ENCODE measurements at regions not wholly inside any gene's neighbourhood (a gene's known extent, or its start where the extent isn't known, plus 50 kb on each side); places are given as distances from the start of the nearest gene placed in this dataset.
"Not testable (repeated sequence)": the region's sequence is repeated elsewhere in the genome, so short reads cannot be mapped to it uniquely, and the experiment has no call there.

GRCh38 chr5:20942603-20943002 is 954.6 kb upstream of the CDH18 start:
- ATAC-seq (ENCODE audit: insufficient read depth, low read depth); H3K4me3 ChIP-seq (ENCODE audit: low read depth in 1 of 2, low read length in 2 of 2); H4K20me1 ChIP-seq (ENCODE audit: insufficient read depth, low read length); H3K79me2 ChIP-seq (ENCODE audit: insufficient read depth, low read length); H3K4me1 ChIP-seq (ENCODE audit: insufficient read depth, low read length); H3K9ac ChIP-seq (ENCODE audit: low read depth, low read length); H3K36me3 ChIP-seq (ENCODE audit: insufficient read depth, low read length); H2AFZ ChIP-seq (ENCODE audit: low read depth, low read length); H3K27me3 ChIP-seq (ENCODE audit: insufficient read depth, low read length, poor library complexity); H3K27ac ChIP-seq (ENCODE audit: low read length); H3K4me2 ChIP-seq (ENCODE audit: insufficient read depth, low read length); H3K9me3 ChIP-seq (ENCODE audit: insufficient read depth, low read length, severe bottlenecking); DNase-seq: not testable (repeated sequence)

GRCh38 chr5:20940786-20941185 is 952.8 kb upstream of the CDH18 start:
- H2AFZ ChIP-seq (ENCODE audit: low read depth, low read length); H3K79me2 ChIP-seq (ENCODE audit: insufficient read depth, low read length); H3K36me3 ChIP-seq (ENCODE audit: insufficient read depth, low read length); H3K9me3 ChIP-seq (ENCODE audit: insufficient read depth, low read length, severe bottlenecking); H3K4me2 ChIP-seq (ENCODE audit: insufficient read depth, low read length); H3K27me3 ChIP-seq (ENCODE audit: insufficient read depth, low read length, poor library complexity); H3K9ac ChIP-seq (ENCODE audit: low read depth, low read length); H3K4me3 ChIP-seq (ENCODE audit: low read depth in 1 of 2, low read length in 2 of 2); H3K27ac ChIP-seq (ENCODE audit: low read length); H3K4me1 ChIP-seq (ENCODE audit: insufficient read depth, low read length); DNase-seq; ATAC-seq (ENCODE audit: insufficient read depth, low read depth); H4K20me1 ChIP-seq (ENCODE audit: insufficient read depth, low read length): not testable (repeated sequence)

- H4K20me1 ChIP-seq (ENCODE audit: insufficient read depth, low read length); H3K4me3 ChIP-seq (ENCODE audit: low read depth in 1 of 2, low read length in 2 of 2); H2AFZ ChIP-seq (ENCODE audit: low read depth, low read length); H3K27ac ChIP-seq (ENCODE audit: low read length); H3K4me2 ChIP-seq (ENCODE audit: insufficient read depth, low read length); H3K79me2 ChIP-seq (ENCODE audit: insufficient read depth, low read length); H3K36me3 ChIP-seq (ENCODE audit: insufficient read depth, low read length); H3K9me3 ChIP-seq (ENCODE audit: insufficient read depth, low read length, severe bottlenecking); H3K9ac ChIP-seq (ENCODE audit: low read depth, low read length); H3K27me3 ChIP-seq (ENCODE audit: insufficient read depth, low read length, poor library complexity); DNase-seq; H3K4me1 ChIP-seq (ENCODE audit: insufficient read depth, low read length); ATAC-seq (ENCODE audit: insufficient read depth, low read depth): not testable (repeated sequence)
These were observed 902.9 kb upstream of the CDH18 start for GRCh38 chr5:20890936-20891335.

GRCh38 chr5:20875726-20876125 is 887.7 kb upstream of the CDH18 start:
- DNase-seq; H3K9me3 ChIP-seq (ENCODE audit: insufficient read depth, low read length, severe bottlenecking); H2AFZ ChIP-seq (ENCODE audit: low read depth, low read length); H3K79me2 ChIP-seq (ENCODE audit: insufficient read depth, low read length); H3K4me1 ChIP-seq (ENCODE audit: insufficient read depth, low read length); H3K27ac ChIP-seq (ENCODE audit: low read length); H3K9ac ChIP-seq (ENCODE audit: low read depth, low read length); H4K20me1 ChIP-seq (ENCODE audit: insufficient read depth, low read length); H3K36me3 ChIP-seq (ENCODE audit: insufficient read depth, low read length); ATAC-seq (ENCODE audit: insufficient read depth, low read depth); H3K27me3 ChIP-seq (ENCODE audit: insufficient read depth, low read length, poor library complexity); H3K4me3 ChIP-seq (ENCODE audit: low read depth in 1 of 2, low read length in 2 of 2); H3K4me2 ChIP-seq (ENCODE audit: insufficient read depth, low read length): not testable (repeated sequence)

GRCh38 chr5:20865892-20866291 is 877.9 kb upstream of the CDH18 start:
- not testable (repeated sequence) for H3K27me3 ChIP-seq (ENCODE audit: insufficient read depth, low read length, poor library complexity)

GRCh38 chr5:20833081-20833627 is 845.2 kb upstream of the CDH18 start:
- no peaks in the 10 kb centered on the region for H4K20me1 ChIP-seq (ENCODE audit: insufficient read depth, low read length)
- no peak overlapping the region for H3K4me3 ChIP-seq (ENCODE audit: low read depth in 1 of 2, low read length in 2 of 2)
- H3K27me3 ChIP-seq (ENCODE audit: insufficient read depth, low read length, poor library complexity): no peaks in the 10 kb centered on the region
- H3K27ac ChIP-seq (ENCODE audit: low read length): no peak overlapping the region
- H3K79me2 ChIP-seq (ENCODE audit: insufficient read depth, low read length): no peaks in the 10 kb centered on the region
- H3K9ac ChIP-seq (ENCODE audit: low read depth, low read length): no peak overlapping the region
- H3K4me2 ChIP-seq (ENCODE audit: insufficient read depth, low read length): no peak overlapping the region
- DNase-seq (no peak), ATAC-seq (ENCODE audit: insufficient read depth, low read depth) (no peak)
- H3K36me3 ChIP-seq (ENCODE audit: insufficient read depth, low read length): no peaks in the 10 kb centered on the region
- H2AFZ ChIP-seq (ENCODE audit: low read depth, low read length): no peak overlapping the region
- TF ChIP-seq CTCF (IDR thresholded peaks at IDR 0.05; ENCODE audit: borderline replicate concordance, extremely low read depth, low read length, poor library complexity, severe bottlenecking) (no peak), EZH2 (IDR thresholded peaks at IDR 0.05; ENCODE audit: borderline replicate concordance, low read depth, low read length, severe bottlenecking) (no peak)
- no peaks in the 10 kb centered on the region for H3K9me3 ChIP-seq (ENCODE audit: insufficient read depth, low read length, severe bottlenecking)
- no peaks in the 10 kb centered on the region for H3K4me1 ChIP-seq (ENCODE audit: insufficient read depth, low read length)

More at GRCh38 chr5:20865892-20866291, 877.9 kb upstream of the CDH18 start:
- H3K9me3 ChIP-seq (ENCODE audit: insufficient read depth, low read length, severe bottlenecking); H3K4me1 ChIP-seq (ENCODE audit: insufficient read depth, low read length); H3K27ac ChIP-seq (ENCODE audit: low read length); ATAC-seq (ENCODE audit: insufficient read depth, low read depth); H3K9ac ChIP-seq (ENCODE audit: low read depth, low read length); H3K4me3 ChIP-seq (ENCODE audit: low read depth in 1 of 2, low read length in 2 of 2); H3K4me2 ChIP-seq (ENCODE audit: insufficient read depth, low read length); H4K20me1 ChIP-seq (ENCODE audit: insufficient read depth, low read length); H3K36me3 ChIP-seq (ENCODE audit: insufficient read depth, low read length); H3K79me2 ChIP-seq (ENCODE audit: insufficient read depth, low read length); DNase-seq; H2AFZ ChIP-seq (ENCODE audit: low read depth, low read length): not testable (repeated sequence)

Data from DND-41 (cell line).